ENCODE measurements at regions not wholly inside any gene's neighbourhood (a gene's known extent, or its start where the extent isn't known, plus 50 kb on each side); places are given as distances from the start of the nearest gene placed in this dataset.

GRCh38 chr2:13019781-13020180 lies 303.0 kb downstream of the TRIB2 start:
- H4K20me1 ChIP-seq (ENCODE audit: control insufficient read depth, extremely low read depth, insufficient read depth, low read length), result no peaks in the 10 kb centered on the region
- H3K36me3 ChIP-seq (ENCODE audit: control insufficient read depth, insufficient read depth, low read length), result no peaks in the 10 kb centered on the region
- no peaks in the 10 kb centered on the region for H3K9me3 ChIP-seq (ENCODE audit: control insufficient read depth, insufficient read depth, low read depth, low read length)
- no peaks in the 10 kb centered on the region for H3K27me3 ChIP-seq (ENCODE audit: control insufficient read depth, insufficient read depth, low read length)
- no peaks in the 10 kb centered on the region for H3K79me2 ChIP-seq (ENCODE audit: control insufficient read depth, insufficient read depth, low read length)
- TF ChIP-seq EZH2 (IDR thresholded peaks at IDR 0.05; ENCODE audit: low read length, missing control alignments), result no peak
- TF ChIP-seq, protein P1, sequence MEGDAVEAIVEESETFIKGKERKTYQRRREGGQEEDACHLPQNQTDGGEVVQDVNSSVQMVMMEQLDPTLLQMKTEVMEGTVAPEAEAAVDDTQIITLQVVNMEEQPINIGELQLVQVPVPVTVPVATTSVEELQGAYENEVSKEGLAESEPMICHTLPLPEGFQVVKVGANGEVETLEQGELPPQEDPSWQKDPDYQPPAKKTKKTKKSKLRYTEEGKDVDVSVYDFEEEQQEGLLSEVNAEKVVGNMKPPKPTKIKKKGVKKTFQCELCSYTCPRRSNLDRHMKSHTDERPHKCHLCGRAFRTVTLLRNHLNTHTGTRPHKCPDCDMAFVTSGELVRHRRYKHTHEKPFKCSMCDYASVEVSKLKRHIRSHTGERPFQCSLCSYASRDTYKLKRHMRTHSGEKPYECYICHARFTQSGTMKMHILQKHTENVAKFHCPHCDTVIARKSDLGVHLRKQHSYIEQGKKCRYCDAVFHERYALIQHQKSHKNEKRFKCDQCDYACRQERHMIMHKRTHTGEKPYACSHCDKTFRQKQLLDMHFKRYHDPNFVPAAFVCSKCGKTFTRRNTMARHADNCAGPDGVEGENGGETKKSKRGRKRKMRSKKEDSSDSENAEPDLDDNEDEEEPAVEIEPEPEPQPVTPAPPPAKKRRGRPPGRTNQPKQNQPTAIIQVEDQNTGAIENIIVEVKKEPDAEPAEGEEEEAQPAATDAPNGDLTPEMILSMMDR (conservative IDR thresholded peaks at IDR 0.05 in 1 of 2, IDR thresholded peaks at IDR 0.05 in 1 of 2; ENCODE audit: low read depth in 1 of 2, low read length in 2 of 2), result no peak
- H3K9ac ChIP-seq (ENCODE audit: insufficient read depth, low read length), result no peak overlapping the region
- no peak overlapping the region for H3K27ac ChIP-seq (ENCODE audit: insufficient read depth, low read length)
- no peak overlapping the region for H3K4me2 ChIP-seq (ENCODE audit: extremely low read depth, insufficient read depth, low read length)
- no peak overlapping the region for H3K4me3 ChIP-seq (replicated peaks in 1 of 4; ENCODE audit: control extremely low read depth in 1 of 4, insufficient read depth in 1 of 4, low read depth in 3 of 4, low read length in 4 of 4)
- H2AFZ ChIP-seq (ENCODE audit: low read length), result no peak overlapping the region
- DNase-seq (ENCODE audit: low read depth in 2 of 2), result no peak
- no peaks in the 10 kb centered on the region for H3K4me1 ChIP-seq (ENCODE audit: control insufficient read depth, extremely low read depth, insufficient read depth, low read length)

GRCh38 chr2:13020469-13020868 lies 303.7 kb downstream of the TRIB2 start:
- Histone ChIP-seq H3K36me3 (ENCODE audit: control insufficient read depth, insufficient read depth, low read length) (no peaks in the 10 kb centered on the region), H3K27ac (ENCODE audit: insufficient read depth, low read length) (no peak overlapping the region), H2AFZ (ENCODE audit: low read length) (no peak overlapping the region), H3K9me3 (ENCODE audit: control insufficient read depth, insufficient read depth, low read depth, low read length) (no peaks in the 10 kb centered on the region), H3K4me2 (ENCODE audit: extremely low read depth, insufficient read depth, low read length) (no peak overlapping the region), H3K4me1 (ENCODE audit: control insufficient read depth, extremely low read depth, insufficient read depth, low read length) (no peaks in the 10 kb centered on the region), H3K79me2 (ENCODE audit: control insufficient read depth, insufficient read depth, low read length) (no peaks in the 10 kb centered on the region), H3K27me3 (ENCODE audit: control insufficient read depth, insufficient read depth, low read length) (no peaks in the 10 kb centered on the region), H3K4me3 (replicated peaks in 1 of 4; ENCODE audit: control extremely low read depth in 1 of 4, insufficient read depth in 1 of 4, low read depth in 3 of 4, low read length in 4 of 4) (no peak overlapping the region), H4K20me1 (ENCODE audit: control insufficient read depth, extremely low read depth, insufficient read depth, low read length) (no peaks in the 10 kb centered on the region), H3K9ac (ENCODE audit: insufficient read depth, low read length) (no peak overlapping the region)
- TF ChIP-seq EZH2 (IDR thresholded peaks at IDR 0.05; ENCODE audit: low read length, missing control alignments), result no peak
- TF ChIP-seq, protein P1 (conservative IDR thresholded peaks at IDR 0.05 in 1 of 2, IDR thresholded peaks at IDR 0.05 in 1 of 2; ENCODE audit: low read depth in 1 of 2, low read length in 2 of 2), result no peak
- no peak for DNase-seq (ENCODE audit: low read depth in 2 of 2)

DNA sequence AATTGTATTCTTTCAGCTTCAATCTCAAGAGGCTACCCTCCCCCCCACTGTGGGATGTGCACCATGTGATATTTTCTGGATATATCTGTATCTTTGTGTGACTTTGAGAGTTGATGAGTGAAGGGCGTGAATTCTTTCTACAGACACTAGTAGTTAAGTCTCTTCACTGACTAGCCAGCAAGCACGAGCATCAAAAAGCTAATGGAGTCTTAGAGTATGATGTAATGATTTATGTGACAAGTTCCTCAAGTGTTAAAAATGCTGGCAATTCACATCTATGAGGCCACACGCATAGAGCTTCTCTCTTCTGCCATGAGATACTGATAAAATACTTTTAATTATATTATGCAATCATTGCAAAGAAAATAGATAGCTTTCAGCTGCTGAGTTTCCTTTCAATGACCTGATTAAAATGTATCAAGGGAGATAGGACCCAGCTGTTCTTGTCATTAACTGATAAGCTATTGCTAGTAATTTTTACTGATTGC lies 304.8 kb downstream of the TRIB2 start:
- Histone ChIP-seq H3K4me1 (ENCODE audit: control insufficient read depth, extremely low read depth, insufficient read depth, low read length) (no peaks in the 10 kb centered on the region), H3K27me3 (ENCODE audit: control insufficient read depth, insufficient read depth, low read length) (no peaks in the 10 kb centered on the region), H2AFZ (ENCODE audit: low read length) (no peak overlapping the region), H3K36me3 (ENCODE audit: control insufficient read depth, insufficient read depth, low read length) (no peaks in the 10 kb centered on the region), H3K9me3 (ENCODE audit: control insufficient read depth, insufficient read depth, low read depth, low read length) (no peaks in the 10 kb centered on the region), H4K20me1 (ENCODE audit: control insufficient read depth, extremely low read depth, insufficient read depth, low read length) (no peaks in the 10 kb centered on the region), H3K4me3 (replicated peaks in 1 of 4; ENCODE audit: control extremely low read depth in 1 of 4, insufficient read depth in 1 of 4, low read depth in 3 of 4, low read length in 4 of 4) (no peak overlapping the region), H3K27ac (ENCODE audit: insufficient read depth, low read length) (no peak overlapping the region), H3K79me2 (ENCODE audit: control insufficient read depth, insufficient read depth, low read length) (no peaks in the 10 kb centered on the region), H3K4me2 (ENCODE audit: extremely low read depth, insufficient read depth, low read length) (no peak overlapping the region), H3K9ac (ENCODE audit: insufficient read depth, low read length) (no peak overlapping the region)
- TF ChIP-seq EZH2 (IDR thresholded peaks at IDR 0.05; ENCODE audit: low read length, missing control alignments), result no peak
- TF ChIP-seq, protein P1 (conservative IDR thresholded peaks at IDR 0.05 in 1 of 2, IDR thresholded peaks at IDR 0.05 in 1 of 2; ENCODE audit: low read depth in 1 of 2, low read length in 2 of 2), result no peak
- DNase-seq (ENCODE audit: low read depth in 2 of 2), result no peak
